GM21825 (cell line): ENCODE measurements at regions not wholly inside any gene's neighbourhood (a gene's known extent, or its start where the extent isn't known, plus 50 kb on each side); places are given as distances from the start of the nearest gene placed in this dataset.
"Not testable (repeated sequence)": the region's sequence is repeated elsewhere in the genome, so short reads cannot be mapped to it uniquely, and the experiment has no call there.

ENCODE experiments used
- ATAC-seq: cut with Tn5 transposase; IDR thresholded peaks from one replicate; pipeline ENCODE4 v1.9.1; 2021; ENCODE audit warnings: mild to moderate bottlenecking, moderate library complexity; ENCODE audit not compliant: unreplicated experiment

- no peak for ATAC-seq
These were observed 204.5 kb downstream of the SLC4A3 start for GRCh38 chr2:219831957-219832356.

GRCh38 chr2:219832904-219833303 lies 205.5 kb downstream of the SLC4A3 start:
- ATAC-seq, result no peak

GRCh38 chr2:219835493-219835892 lies 208.1 kb downstream of the SLC4A3 start:
- no peak for ATAC-seq

- no peak for ATAC-seq
These were observed 209.3 kb downstream of the SLC4A3 start for GRCh38 chr2:219836647-219837177.

- ATAC-seq, result peak; percentile 99
These were observed 217.1 kb downstream of the SLC4A3 start for GRCh38 chr2:219844401-219845091.

- ATAC-seq, result no peak
These were observed 221.5 kb downstream of the SLC4A3 start for GRCh38 chr2:219848882-219849281.

GRCh38 chr2:219851169-219851568 lies 223.7 kb downstream of the SLC4A3 start:
- ATAC-seq, result no peak

- ATAC-seq, result no peak
These were observed 224.5 kb downstream of the SLC4A3 start for GRCh38 chr2:219851801-219852481.

GRCh38 chr2:219852626-219853025 lies 225.2 kb downstream of the SLC4A3 start:
- ATAC-seq, result no peak

GRCh38 chr2:219856602-219857001 lies 229.2 kb downstream of the SLC4A3 start:
- ATAC-seq, result no peak

GRCh38 chr2:219857751-219858150 lies 230.3 kb downstream of the SLC4A3 start:
- no peak for ATAC-seq

GRCh38 chr2:219861307-219861706 lies 233.9 kb downstream of the SLC4A3 start:
- ATAC-seq, result no peak

- no peak for ATAC-seq
These were observed 236.7 kb downstream of the SLC4A3 start for GRCh38 chr2:219864154-219864553.

GRCh38 chr2:219868635-219869034 lies 241.2 kb downstream of the SLC4A3 start:
- no peak for ATAC-seq

GRCh38 chr2:219870041-219870440 lies 242.6 kb downstream of the SLC4A3 start:
- no peak for ATAC-seq

GRCh38 chr2:219871351-219871750 lies 243.9 kb downstream of the SLC4A3 start:
- no peak for ATAC-seq

GRCh38 chr2:219875036-219875435 lies 247.6 kb downstream of the SLC4A3 start:
- ATAC-seq, result no peak

- not testable (repeated sequence) for ATAC-seq
These were observed 248.6 kb downstream of the SLC4A3 start for GRCh38 chr2:219875986-219876385.

GRCh38 chr2:219876931-219877330 lies 249.5 kb downstream of the SLC4A3 start:
- no peak for ATAC-seq

GRCh38 chr2:219877728-219878127 lies 250.3 kb downstream of the SLC4A3 start:
- ATAC-seq, result no peak

GRCh38 chr2:219878516-219878915 lies 251.1 kb downstream of the SLC4A3 start:
- no peak for ATAC-seq

GRCh38 chr2:219881851-219882250 lies 254.4 kb downstream of the SLC4A3 start:
- ATAC-seq, result no peak
